ENCODE measurements at regions not wholly inside any gene's neighbourhood (a gene's known extent, or its start where the extent isn't known, plus 50 kb on each side); places are given as distances from the start of the nearest gene placed in this dataset.

DNA sequence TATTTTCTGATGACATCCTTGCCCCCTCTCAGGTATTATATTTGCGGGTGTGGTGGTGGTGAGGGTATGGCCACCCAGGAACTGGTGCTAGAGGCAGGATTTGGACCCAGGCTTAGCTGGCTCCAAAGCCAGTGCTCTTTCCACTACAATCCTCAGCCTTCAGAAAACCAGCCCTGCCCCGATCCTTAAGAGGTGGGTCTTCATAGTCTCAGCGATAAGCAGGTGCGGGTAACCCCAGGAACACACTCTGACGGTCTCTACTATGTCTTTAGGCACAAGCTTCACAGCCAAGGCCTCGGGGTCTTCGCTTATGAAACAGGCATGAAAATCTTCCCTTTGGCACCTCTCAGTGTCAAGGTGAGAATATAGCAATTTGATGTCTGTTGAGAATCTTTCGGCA is 169.3 kb downstream of the FGF18 start:
- Histone ChIP-seq H2AFZ (ENCODE audit: low read length) (no peak overlapping the region), H3K36me3 (replicated peaks in 1 of 2; ENCODE audit: control insufficient read depth in 1 of 2, insufficient read depth in 2 of 2, low read length in 2 of 2) (no peaks in the 10 kb centered on the region), H3K4me1 (ENCODE audit: insufficient read depth, low read length) (no peaks in the 10 kb centered on the region), H3K27ac (ENCODE audit: extremely low read length, insufficient read depth, low read length) (no peak overlapping the region), H3K27me3 (ENCODE audit: control insufficient read depth in 1 of 2, insufficient read depth in 2 of 2, low read length in 2 of 2) (peaks cover 0 to 12% of the 10 kb centered on the region in 2 experiments; a peak in 1 of 5 replicates), H3K79me2 (ENCODE audit: insufficient read depth, low read length) (no peaks in the 10 kb centered on the region), H3K9me3 (ENCODE audit: low read length) (no peaks in the 10 kb centered on the region), H3K4me3 (replicated peaks in 1 of 3; ENCODE audit: insufficient read depth in 1 of 3, low read depth in 2 of 3, low read length in 3 of 3) (no peak overlapping the region), H3K4me2 (ENCODE audit: low read depth, low read length) (no peak overlapping the region), H3K9ac (ENCODE audit: insufficient read depth, low read depth, low read length) (no peak overlapping the region), H4K20me1 (ENCODE audit: insufficient read depth, low read length) (no peaks in the 10 kb centered on the region)
- ChIA-PET CTCF (ENCODE audit: low intra/inter-chr PET ratio, low total read pairs) (no interaction called here), POLR2A (no interaction called here)
- WGBS (ENCODE audit: low lambda C conversion rate) = 27% methylated on average over 6 of the region's 8 CpGs
- DNase-seq (ENCODE audit: low spot score) (no peak), ATAC-seq (no peak), FAIRE-seq (no peak)
- intact Hi-C loops (cut with micrococcal nuclease; ENCODE audit: unreplicated experiment) (no loop called here), in situ Hi-C loops (cut with HindIII; ENCODE audit: extremely low pct_ligation_motif_present, low pct_unique_long_range_greater_than_20kb) (no loop called here)
- TF ChIP-seq TCF7L2 (IDR thresholded peaks at IDR 0.05; ENCODE audit: low read depth, low read length) (no peak), GATAD2A (CRISPR knock-in tag; IDR thresholded peaks at IDR 0.05) (no peak), CEBPB (IDR thresholded peaks at IDR 0.05; ENCODE audit: borderline replicate concordance, low read depth, low read length) (no peak), CBX1 (IDR thresholded peaks at IDR 0.05; ENCODE audit: low read depth) (no peak), PCBP1 (IDR thresholded peaks at IDR 0.05; ENCODE audit: borderline replicate concordance, low read depth, low read length) (no peak), ZNF782 (CRISPR knock-in tag; IDR thresholded peaks at IDR 0.05; ENCODE audit: borderline replicate concordance) (no peak), ZNF614 (CRISPR knock-in tag; IDR thresholded peaks at IDR 0.05; ENCODE audit: borderline replicate concordance) (no peak), TARDBP (CRISPR knock-in tag; IDR thresholded peaks at IDR 0.05) (no peak), MAZ (IDR thresholded peaks at IDR 0.05; ENCODE audit: borderline replicate concordance, low read depth, low read length) (no peak), MAZ (CRISPR knock-in tag; IDR thresholded peaks at IDR 0.05; ENCODE audit: low read depth) (no peak), ISL2 (CRISPR knock-in tag; IDR thresholded peaks at IDR 0.05) (no peak)
- TF ChIP-seq, protein P1, sequence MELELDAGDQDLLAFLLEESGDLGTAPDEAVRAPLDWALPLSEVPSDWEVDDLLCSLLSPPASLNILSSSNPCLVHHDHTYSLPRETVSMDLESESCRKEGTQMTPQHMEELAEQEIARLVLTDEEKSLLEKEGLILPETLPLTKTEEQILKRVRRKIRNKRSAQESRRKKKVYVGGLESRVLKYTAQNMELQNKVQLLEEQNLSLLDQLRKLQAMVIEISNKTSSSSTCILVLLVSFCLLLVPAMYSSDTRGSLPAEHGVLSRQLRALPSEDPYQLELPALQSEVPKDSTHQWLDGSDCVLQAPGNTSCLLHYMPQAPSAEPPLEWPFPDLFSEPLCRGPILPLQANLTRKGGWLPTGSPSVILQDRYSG (CRISPR knock-in tag; IDR thresholded peaks at IDR 0.05) = no peak
- BruUV-seq (replicated peaks) = no TSS peak

Data from HepG2 (cell line).